Activated T-cell treated with anti-CD3 and anti-CD28 coated beads for 1 hour (primary cell): ENCODE measurements at regions not wholly inside any gene's neighbourhood (a gene's known extent, or its start where the extent isn't known, plus 50 kb on each side); places are given as distances from the start of the nearest gene placed in this dataset.
"Not testable (repeated sequence)": the region's sequence is repeated elsewhere in the genome, so short reads cannot be mapped to it uniquely, and the experiment has no call there.

ENCODE experiments used
- DNase-seq: peaks from one replicate; pipeline ENCODE4 v3.0.0-alpha.2; 2020; ENCODE audit warnings: low read depth

DNA sequence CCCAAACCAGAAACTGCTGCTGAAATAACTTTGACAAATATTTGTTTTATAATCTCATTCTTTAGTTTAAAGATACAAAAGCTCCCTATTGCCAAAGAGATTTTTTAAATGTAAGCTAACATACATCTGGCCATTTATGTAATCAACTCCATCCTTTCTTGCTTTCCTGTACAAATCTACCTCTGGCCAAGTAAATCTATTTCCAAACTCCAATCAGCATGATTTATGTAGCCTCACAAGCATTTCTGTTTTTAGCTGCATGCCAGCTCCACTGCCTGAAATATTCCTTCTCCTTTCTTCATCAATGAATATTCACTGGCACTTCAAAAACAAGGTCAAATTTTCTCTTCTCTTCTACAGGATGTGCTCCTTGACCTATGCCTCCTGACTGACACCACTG, 80.0 kb downstream of the SHOX2 start:
- no peak for DNase-seq

DNA sequence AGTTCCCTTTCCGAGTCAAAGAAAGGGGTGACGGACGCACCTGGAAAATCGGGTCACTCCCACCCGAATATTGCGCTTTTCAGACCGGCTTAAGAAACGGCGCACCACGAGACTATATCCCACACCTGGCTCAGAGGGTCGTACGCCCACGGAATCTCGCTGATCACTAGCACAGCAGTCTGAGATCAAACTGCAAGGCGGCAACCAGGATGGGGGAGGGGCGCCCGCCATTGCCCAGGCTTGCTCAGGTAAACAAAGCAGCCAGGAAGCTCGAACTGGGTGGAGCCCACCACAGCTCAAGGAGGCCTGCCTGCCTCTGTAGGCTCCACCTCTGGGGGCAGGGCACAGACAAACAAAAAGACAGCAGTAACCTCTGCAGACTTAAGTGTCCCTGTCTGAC, 86.3 kb downstream of the SHOX2 start:
- not testable (repeated sequence) for DNase-seq

- DNase-seq, result no peak
Observed at GRCh38 chr3:158018462-158018861, 87.8 kb downstream of the SHOX2 start.

GRCh38 chr3:158012901-158013300, 93.3 kb downstream of the SHOX2 start:
- DNase-seq, result no peak

GRCh38 chr3:158005391-158006100, 100.7 kb downstream of the SHOX2 start:
- DNase-seq, result no peak

- no peak for DNase-seq
Observed at GRCh38 chr3:157999246-157999645, 107.0 kb downstream of the SHOX2 start.

GRCh38 chr3:157982359-157982758, 123.9 kb downstream of the SHOX2 start:
- no peak for DNase-seq

- no peak for DNase-seq
Observed at GRCh38 chr3:157981819-157982218, 124.4 kb downstream of the SHOX2 start.

GRCh38 chr3:157979022-157979421, 127.2 kb downstream of the SHOX2 start:
- no peak for DNase-seq

GRCh38 chr3:157961665-157962064, 144.6 kb downstream of the SHOX2 start:
- no peak for DNase-seq

DNA sequence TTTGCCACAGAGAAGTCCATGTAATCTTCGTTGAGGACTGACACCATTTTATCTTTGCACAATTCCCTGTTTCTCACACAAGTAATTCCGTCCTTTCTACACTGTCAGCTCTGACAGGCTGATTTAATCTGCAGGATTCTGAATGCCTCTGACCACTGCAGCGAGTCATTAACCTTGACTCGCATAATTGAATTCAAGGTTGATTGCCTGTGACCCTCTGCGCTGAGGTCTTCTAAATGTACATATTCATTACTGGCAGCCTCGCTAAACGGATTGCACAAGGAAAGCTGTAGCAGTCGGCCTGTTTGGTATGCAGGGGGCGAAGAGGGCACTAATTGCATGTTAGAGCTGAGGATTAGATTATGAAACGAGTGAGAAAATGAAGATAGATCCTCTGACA, 147.8 kb downstream of the SHOX2 start:
- no peak for DNase-seq

DNA sequence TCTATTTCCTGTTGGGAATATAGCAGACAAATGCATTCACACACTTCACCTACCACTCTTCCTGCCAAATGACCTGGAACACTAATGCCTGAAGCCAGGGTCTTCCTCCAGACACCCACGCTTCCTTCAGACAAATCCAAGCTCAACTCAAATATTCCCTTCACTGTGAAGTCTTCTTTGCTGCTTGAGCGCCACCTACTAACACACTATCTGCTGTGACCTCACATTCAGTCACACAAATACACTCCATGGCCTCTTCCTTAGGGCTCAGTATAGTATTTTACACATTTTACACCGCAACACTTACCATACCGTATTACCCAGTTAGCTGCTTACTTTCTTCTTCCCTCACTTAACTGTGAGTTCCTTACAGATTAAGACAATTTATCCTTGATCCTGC, 149.4 kb downstream of the SHOX2 start:
- no peak for DNase-seq

- no peak for DNase-seq
Observed at GRCh38 chr3:157956176-157956575, 150.0 kb downstream of the SHOX2 start.

DNA sequence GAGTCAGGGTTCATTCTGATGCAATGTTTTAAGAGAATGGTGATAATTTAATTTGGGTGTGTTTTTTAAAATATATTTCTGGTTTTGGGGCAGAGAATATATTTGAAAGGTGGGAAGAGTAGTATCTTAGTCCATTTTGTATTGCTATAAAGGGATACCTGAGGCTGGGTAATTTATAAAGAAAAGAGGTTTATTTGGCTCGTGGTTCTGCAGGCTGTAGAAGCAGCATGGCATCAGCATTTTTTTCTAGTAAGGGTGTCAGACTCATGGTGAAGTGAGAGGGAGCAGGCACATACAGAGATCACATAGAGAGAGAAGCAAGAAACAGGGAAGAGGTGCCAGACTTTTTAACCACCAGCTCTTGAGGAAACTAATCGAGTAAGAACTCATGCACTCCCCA, 152.7 kb downstream of the SHOX2 start:
- DNase-seq, result no peak

DNA sequence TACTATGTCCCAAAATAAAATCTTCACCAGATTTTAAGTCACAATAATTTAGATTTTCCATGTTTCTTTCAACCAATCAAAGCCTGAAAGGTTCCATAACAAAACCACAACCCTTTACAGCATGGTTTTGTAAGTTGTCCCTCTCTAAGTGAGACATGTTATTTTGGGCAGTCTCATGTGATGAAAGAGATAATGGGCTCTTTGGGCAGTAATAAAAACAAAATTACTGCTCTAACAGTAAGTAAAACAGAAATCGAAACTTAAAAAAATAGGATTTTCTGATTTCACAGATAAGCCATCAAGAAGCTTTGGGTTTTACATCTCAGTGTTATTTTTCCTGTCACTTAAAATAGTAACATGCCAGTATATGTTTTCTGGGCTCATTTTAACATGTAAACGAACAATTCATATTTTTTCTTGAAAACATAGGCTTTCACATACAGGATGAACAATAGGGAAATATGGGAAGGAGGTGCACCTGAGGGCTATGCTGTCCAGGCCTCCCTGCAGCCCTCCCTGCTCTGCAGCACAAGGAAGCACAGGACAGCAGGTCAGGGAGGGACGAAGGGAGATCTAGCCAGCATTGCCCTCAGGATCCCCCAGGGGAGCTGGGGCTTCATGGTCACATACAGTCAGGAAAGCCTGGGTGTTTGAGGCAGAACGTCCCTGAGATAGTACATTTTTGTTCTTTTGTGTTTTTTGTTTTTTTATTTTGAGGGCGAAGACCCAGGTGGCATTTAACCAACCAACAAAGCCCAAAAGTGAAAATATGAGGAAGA, 157.4 kb downstream of the SHOX2 start:
- DNase-seq, result no peak

GRCh38 chr3:157939166-157939565, 167.1 kb downstream of the SHOX2 start:
- DNase-seq, result no peak

GRCh38 chr3:157938154-157938779, 168.0 kb downstream of the SHOX2 start:
- no peak for DNase-seq

- DNase-seq, result no peak
Observed at GRCh38 chr3:157931517-157931916, 174.7 kb downstream of the SHOX2 start.

- no peak for DNase-seq
Observed at GRCh38 chr3:157930000-157930780, 176.0 kb downstream of the SHOX2 start.

DNA sequence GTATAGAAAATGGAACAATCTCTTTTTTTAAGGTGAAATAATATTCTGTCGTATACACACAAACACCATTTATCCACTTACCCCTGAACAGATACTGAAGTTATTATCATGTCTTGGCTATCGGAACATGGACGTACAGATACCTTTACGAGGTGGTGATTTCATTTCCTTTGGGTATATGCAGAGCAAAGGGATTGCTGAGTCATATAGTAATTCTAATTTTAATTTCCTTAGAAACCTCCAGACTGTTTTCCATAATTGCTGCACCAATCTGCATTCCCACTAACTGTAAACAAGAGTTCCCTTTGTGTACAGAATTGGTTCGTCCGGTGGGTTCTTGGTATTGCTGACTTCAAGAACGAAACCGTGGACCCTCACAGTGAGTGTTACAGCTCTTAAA, 179.4 kb downstream of the SHOX2 start:
- no peak for DNase-seq

DNA sequence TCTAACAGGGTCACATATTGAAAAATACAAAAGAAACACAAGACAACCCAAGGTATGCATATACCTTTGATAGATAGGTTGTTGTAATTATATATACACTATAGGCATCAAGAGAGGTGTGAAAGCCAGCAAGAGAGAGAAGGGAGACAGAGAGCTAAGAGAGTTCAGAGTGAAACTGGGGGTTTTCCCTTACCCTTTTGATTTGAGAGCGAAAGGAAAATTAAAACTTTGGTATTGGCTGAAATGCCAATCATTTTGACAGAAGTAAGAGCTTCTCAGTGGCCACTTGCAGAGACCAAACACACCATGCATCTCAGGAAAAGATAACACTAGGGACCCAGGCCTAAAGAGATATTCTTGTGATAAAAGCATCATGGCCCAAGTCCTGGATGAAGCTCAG, 183.6 kb downstream of the SHOX2 start:
- no peak for DNase-seq

DNA sequence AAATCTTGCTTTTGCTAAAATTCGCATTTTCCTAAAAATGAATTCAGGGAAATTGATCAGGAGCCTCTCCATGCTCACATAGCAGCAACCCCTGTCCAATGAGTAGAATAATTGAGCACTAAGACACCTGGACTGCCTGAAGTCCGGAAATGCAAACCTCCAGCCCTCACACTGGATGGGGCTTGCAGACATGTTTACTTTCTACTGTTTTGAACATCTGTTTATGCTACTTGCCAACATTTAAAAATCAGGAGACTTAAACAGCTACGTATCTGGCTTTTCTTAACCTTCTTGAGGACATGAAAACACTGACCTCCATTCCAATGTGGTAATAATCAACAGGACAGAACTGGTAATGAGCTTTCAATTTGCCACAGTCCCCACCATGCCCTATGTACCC, 184.4 kb downstream of the SHOX2 start:
- DNase-seq, result no peak
